DOHH2 (cell line): ENCODE measurements at regions not wholly inside any gene's neighbourhood (a gene's known extent, or its start where the extent isn't known, plus 50 kb on each side); places are given as distances from the start of the nearest gene placed in this dataset.

Source experiments
- EZH2phosphoT487 ChIP-seq: fragments of 200-600 bp; sonication (generic); IDR thresholded peaks from 2 replicates; pipeline ENCODE4 v1.6.1; 2017; ENCODE audit warnings: borderline replicate concordance, mild to moderate bottlenecking, antibody characterized with exemption, low read length, moderate library complexity, mixed read lengths
- TF ChIP-seq, protein P1 (sequence below): fragments of 200-600 bp; sonication (generic); IDR thresholded peaks from one replicate; pipeline ENCODE4 v1.5.1; 2014; ENCODE audit warnings: antibody characterized with exemption, mild to moderate bottlenecking, low read depth, low read length; ENCODE audit not compliant: poor library complexity, severe bottlenecking

DNA sequence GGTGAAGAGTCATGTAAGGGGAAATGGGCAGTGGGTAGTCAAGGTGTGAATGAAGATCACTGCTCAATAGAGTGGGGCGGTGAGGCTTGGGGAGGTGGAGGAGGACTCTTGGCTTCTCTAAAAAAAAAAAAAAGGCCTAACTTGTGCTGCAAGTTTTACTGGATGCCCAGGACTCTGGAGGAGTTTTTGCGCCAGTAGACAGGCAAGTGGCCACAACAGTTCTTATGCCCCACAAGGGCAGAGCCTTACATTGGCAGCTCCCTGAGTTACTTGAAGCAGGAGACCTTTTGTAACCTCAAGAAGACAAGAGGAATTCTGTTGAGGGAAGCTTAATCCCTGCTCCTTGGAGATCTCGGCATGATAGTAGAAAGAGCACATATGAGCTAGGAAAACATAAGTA lies 54.9 kb upstream of the PPP2R5A start:
- TF ChIP-seq, protein P1, sequence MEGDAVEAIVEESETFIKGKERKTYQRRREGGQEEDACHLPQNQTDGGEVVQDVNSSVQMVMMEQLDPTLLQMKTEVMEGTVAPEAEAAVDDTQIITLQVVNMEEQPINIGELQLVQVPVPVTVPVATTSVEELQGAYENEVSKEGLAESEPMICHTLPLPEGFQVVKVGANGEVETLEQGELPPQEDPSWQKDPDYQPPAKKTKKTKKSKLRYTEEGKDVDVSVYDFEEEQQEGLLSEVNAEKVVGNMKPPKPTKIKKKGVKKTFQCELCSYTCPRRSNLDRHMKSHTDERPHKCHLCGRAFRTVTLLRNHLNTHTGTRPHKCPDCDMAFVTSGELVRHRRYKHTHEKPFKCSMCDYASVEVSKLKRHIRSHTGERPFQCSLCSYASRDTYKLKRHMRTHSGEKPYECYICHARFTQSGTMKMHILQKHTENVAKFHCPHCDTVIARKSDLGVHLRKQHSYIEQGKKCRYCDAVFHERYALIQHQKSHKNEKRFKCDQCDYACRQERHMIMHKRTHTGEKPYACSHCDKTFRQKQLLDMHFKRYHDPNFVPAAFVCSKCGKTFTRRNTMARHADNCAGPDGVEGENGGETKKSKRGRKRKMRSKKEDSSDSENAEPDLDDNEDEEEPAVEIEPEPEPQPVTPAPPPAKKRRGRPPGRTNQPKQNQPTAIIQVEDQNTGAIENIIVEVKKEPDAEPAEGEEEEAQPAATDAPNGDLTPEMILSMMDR, result no peak
- TF ChIP-seq EZH2phosphoT487, result no peak
